HG02870 (cell line): ENCODE measurements at regions not wholly inside any gene's neighbourhood (a gene's known extent, or its start where the extent isn't known, plus 50 kb on each side); places are given as distances from the start of the nearest gene placed in this dataset.
"Not testable (repeated sequence)": the region's sequence is repeated elsewhere in the genome, so short reads cannot be mapped to it uniquely, and the experiment has no call there.

Experiments
- ATAC-seq: cut with Tn5 transposase; IDR thresholded peaks from one replicate; pipeline ENCODE4 v1.9.1; 2021; ENCODE audit warnings: mild to moderate bottlenecking, moderate library complexity; ENCODE audit not compliant: unreplicated experiment

DNA sequence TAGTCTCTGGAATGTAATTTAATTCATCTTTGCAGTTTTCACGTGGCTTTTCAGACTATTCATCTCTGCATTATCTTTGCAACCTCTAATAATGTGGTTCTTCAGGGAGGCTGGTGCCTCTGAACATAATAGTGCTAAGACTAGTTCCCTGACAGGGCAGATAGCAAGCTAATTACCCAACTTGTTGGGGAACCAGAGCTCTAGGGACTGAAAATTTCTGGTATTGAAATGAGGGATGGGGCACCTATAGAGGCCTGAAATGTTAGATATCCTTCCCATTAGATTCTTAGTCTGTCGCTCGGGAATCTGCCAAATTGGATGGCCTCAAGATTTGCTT is 693.6 kb upstream of the MAP3K7 start:
- no peak for ATAC-seq

- no peak for ATAC-seq
These were observed 693.0 kb upstream of the MAP3K7 start for GRCh38 chr6:91279740-91280493.

DNA sequence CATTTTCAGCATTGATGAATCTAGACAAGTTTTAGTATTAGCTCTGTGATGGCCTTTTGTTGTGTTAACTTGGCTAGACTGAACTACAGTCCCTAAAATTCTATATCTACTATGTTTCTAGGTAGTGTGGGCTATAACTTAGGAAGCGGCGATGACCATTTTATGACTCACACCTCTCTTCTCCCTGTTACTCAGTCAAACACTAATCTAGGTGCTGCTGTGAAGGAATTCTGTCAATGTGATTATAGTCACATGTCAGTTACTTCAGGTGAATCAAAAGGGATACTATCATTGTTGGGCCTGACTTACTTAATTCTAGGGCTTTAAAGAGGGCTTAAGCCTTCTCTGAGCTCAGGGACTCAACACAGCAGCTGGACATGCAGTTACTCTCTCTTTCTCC is 691.5 kb upstream of the MAP3K7 start:
- ATAC-seq: no peak

DNA sequence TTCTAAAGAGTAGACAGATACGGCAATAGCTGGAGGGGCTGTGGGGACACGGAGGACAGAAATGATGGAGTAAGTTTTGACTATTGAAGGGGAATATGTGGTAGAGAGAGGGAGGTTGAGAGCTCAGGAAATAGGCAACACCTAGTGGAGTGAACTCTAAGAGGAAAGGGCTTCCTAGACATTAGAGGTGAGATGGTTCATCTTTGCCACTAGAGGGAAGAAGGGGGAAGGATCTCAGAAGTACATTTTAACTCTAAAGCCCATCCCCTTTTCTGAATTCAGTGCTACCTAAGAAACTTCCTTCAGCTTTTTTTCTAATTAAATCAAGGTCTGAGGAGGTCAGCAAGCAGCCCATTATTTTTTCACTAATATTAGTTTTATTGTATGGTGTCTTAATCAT is 689.4 kb upstream of the MAP3K7 start:
- peak; percentile 82 for ATAC-seq

- ATAC-seq: no peak
These were observed 686.9 kb upstream of the MAP3K7 start for GRCh38 chr6:91273729-91274128.

DNA sequence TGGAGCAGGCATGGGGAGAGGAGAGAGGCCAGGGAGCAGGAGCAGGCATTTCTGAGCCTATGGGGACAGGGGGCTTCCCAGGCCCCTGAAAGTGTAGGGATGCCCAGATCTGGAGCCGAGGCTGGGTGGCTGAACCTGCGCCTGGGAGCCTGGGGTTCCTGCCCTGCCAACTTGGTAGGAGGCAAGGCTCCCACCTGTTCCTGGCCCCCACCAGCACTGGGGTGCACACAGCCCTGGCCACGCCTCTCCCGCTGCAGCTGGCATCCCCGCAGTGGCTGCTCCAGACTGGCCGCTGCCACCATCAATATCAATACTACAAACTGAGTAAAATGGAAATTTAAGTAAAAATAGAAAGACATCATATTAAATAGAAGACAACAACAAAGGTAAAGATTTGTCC is 684.9 kb upstream of the MAP3K7 start:
- ATAC-seq: no peak

- no peak for ATAC-seq
These were observed 682.1 kb upstream of the MAP3K7 start for GRCh38 chr6:91268941-91269340.

DNA sequence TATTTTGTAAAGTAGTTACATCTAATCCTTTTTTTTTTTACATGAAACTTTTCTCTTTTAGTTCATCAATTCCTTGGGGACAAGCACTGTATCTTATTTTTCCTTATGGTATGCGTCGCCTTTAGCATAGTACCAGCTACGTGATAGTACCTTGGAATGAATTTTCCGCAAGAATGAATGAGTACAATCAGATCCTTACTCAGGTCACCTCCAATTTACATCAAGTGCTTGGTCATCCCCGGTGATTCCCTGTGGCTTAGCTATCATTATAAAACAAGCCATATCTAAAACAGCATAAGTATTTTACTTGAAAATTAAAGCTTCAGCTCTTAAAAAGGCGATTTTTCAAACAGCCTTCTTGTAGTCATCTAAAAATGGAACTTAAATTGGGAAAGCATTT is 680.4 kb upstream of the MAP3K7 start:
- no peak for ATAC-seq

- no peak for ATAC-seq
These were observed 679.3 kb upstream of the MAP3K7 start for GRCh38 chr6:91266156-91266555.

- ATAC-seq: no peak
These were observed 656.6 kb upstream of the MAP3K7 start for GRCh38 chr6:91243436-91243835.

- ATAC-seq: no peak
These were observed 655.7 kb upstream of the MAP3K7 start for GRCh38 chr6:91242614-91242949.

- ATAC-seq: no peak
These were observed 655.2 kb upstream of the MAP3K7 start for GRCh38 chr6:91241946-91242613.

DNA sequence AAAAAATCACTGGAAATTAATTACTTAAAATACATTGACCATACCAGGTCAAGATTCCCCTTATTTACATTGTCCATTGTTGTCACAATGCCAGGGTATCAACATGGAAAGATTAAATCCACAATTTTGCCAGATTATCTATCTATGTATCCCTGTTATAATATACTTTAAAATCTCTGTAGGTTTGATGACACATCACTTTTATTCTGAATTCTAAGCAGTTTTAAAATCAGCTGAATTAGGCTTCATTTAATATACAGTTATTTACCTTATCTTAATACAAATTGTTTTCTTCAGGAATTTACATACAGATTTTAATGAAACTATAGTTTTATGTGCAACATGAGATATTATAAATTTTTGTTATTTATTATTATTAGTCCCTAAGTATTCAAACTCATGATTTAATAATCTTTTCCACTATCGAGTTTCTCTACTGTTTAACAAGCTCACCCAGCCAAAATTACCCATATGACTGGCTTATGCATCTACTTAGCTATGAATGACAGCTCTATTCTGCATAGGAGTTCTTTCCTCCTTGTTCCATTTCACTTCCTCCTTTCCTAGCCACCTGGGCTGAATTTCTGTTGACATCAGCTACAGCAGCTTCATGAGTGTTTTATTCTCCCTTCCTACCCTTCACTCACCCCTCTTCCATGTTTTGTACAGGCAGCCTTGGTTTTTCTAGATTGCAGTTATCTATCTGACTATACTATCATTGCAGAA is 654.2 kb upstream of the MAP3K7 start:
- ATAC-seq: peak; percentile 81

DNA sequence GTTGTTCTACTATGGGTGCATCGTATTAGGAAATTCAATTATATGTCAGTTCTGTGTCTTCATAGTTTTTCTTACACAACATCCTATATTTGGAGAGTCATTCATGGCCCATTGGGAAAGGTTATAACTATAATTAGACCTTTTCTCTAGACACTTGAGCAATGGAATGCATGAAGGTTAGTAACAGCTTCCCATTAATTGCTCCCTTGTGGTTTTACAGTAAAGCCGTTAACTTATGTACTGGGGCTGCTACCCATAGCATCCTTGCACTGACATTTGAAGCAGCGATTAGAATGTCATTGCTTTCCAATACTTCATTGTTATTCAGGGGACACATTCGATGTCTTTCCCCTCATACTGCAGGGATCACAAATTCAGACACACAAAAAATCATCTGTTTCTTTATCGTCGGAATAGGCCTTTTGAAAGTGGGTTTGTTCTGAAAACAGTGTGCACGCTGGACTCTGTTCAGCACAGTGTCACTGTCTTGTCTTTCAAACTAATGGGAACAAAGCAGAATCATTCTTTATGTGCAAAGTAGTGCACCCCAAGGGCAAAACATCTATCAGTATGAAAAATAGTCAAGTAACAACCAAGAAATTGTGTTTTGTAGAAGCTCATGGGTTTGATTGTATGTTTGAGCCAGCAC is 634.3 kb upstream of the MAP3K7 start:
- ATAC-seq: no peak

DNA sequence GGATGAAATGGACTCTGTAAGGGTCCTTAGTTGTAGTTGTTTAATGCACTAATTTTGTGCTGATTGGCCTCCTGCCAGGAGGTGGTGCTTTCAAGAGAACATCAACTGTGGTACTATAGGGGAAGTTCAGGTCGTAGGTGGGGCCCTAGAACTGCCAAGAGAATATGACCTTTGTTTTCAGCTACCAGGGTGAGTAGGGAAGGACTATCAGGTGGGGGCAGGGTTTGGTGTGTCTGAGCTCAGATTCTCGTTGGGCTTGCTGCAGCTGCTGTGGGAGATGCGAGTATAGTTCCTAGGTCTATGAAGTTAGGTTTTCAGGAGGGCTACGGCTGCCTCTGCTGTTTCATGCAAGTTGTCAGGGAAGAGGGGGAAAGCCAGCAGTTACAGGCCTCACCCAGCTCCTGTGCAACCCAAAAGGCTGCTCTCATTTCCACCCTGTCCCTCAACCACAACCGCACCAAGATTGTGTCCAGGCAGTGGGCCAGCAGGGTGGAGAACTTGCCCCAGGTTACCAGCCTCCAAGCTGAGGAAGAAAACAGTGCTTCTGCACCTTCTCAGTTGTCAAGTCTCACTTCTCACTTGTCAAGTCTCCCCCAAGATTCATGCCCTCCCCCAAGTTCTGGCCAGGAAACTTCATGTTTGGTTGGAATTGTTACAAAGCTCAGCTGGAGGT is 626.5 kb upstream of the MAP3K7 start:
- no peak for ATAC-seq

- ATAC-seq: no peak
These were observed 611.9 kb upstream of the MAP3K7 start for GRCh38 chr6:91198588-91199255.

GRCh38 chr6:91196729-91197128 is 609.9 kb upstream of the MAP3K7 start:
- ATAC-seq: no peak

GRCh38 chr6:91193446-91193845 is 606.6 kb upstream of the MAP3K7 start:
- ATAC-seq: no peak

DNA sequence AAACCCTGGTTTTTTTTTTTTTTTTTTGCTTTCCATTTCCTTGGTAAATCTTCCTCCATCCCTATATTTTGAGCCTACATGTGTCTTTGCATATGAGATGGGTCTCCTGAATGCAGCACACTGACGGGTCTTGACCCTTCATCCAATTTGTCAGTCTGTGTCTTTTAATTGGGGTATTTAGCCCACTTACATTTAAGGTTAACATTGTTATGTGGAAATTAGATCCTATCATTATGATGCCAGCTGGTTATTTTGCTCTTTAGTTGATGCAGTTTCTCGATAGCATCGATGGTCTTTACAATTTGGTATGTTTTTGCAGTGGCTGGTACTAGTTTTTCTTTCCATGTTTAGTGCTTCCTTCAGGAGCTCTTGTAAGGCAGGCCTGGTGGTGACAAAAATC is 603.2 kb upstream of the MAP3K7 start:
- not testable (repeated sequence) for ATAC-seq

DNA sequence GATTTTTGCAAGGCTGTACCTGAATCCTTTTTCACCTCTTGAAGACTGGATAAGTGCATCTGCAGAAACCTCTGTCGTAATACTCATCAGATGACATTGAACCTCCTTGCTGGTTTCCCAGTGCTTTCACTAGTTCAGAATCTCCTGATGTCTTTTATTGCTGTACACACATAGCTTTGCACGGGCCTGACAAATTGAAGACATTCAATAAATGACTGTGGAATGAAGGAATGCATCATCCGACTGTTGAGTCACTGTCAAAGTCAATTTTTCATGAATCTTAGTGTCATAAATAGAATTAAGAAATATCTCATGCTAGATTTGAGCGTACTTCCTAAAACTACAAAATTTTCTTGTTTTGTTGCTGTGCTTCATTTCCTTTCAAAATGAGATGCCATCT is 598.2 kb upstream of the MAP3K7 start:
- ATAC-seq: no peak

DNA sequence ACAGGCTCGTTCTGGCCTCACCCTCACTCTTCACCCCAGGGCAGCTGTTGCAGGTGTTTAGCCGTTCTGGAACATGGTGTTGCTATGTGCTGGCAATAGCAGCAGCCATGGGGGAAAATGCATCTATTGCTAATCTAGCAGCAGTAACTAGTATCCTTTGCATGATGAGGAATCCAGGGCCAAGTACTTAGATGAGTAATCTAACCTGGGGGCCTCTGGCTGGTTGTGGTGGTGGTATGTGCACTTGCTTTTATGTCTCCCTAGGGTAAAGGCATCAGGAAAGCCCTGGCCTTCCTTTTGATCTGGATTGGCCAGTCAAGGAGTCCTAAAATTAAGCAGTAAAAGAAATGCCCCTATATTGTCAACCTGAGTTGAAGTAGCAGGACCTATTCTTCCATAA is 594.5 kb upstream of the MAP3K7 start:
- no peak for ATAC-seq
